Activated CD8-positive, alpha-beta memory T cell treated with anti-CD3 and anti-CD28 coated beads, Interleukin-2, amount 10 ng/mL, durations not matched to agents 7 days and 5 days (primary cell): ENCODE measurements at regions not wholly inside any gene's neighbourhood (a gene's known extent, or its start where the extent isn't known, plus 50 kb on each side); places are given as distances from the start of the nearest gene placed in this dataset.

ENCODE experiments used
- ATAC-seq: fragments of 150-1000 bp; cut with Tn5 transposase; one replicate; pipeline ENCODE4 v1.10.0; 2021; ENCODE audit warnings: moderate library complexity
- CTCF ChIA-PET: fragments of 350-600 bp; sonication (Branson Sonifier 250); formaldehyde crosslinking; loops from one replicate; lab custom pipeline; 2021; ENCODE audit warnings: antibody characterized with exemption; lab: Charles Lee
- DNase-seq: peaks from one replicate; pipeline ENCODE4 v3.0.0-alpha.2; 2020
- H3K27ac Mint-ChIP-seq: one replicate; pipeline ENCODE4 v1.8.0; 2021; ENCODE audit warnings: mild to moderate bottlenecking, mixed read lengths
- H3K27me3 Mint-ChIP-seq: one replicate; pipeline ENCODE4 v1.8.0; 2021; ENCODE audit warnings: mixed read lengths
- H3K36me3 Mint-ChIP-seq: one replicate; pipeline ENCODE4 v1.8.0; 2021; ENCODE audit warnings: mild to moderate bottlenecking, mixed read lengths
- H3K4me1 Mint-ChIP-seq: one replicate; pipeline ENCODE4 v1.8.0; 2021; ENCODE audit warnings: mixed read lengths
- H3K4me3 Mint-ChIP-seq: one replicate; pipeline ENCODE4 v1.8.0; 2021; ENCODE audit warnings: mild to moderate bottlenecking, moderate library complexity, mixed read lengths
- H3K9me3 Mint-ChIP-seq: one replicate; pipeline ENCODE4 v1.8.0; 2022; ENCODE audit warnings: low read depth, mixed read lengths

GRCh38 chr9:129354498-129354897 lies 176.4 kb upstream of the IER5L start:
- no peak overlapping the region for H3K27ac Mint-ChIP-seq
- no peaks in the 10 kb centered on the region for H3K4me1 Mint-ChIP-seq
- DNase-seq: no peak
- H3K36me3 Mint-ChIP-seq: no peaks in the 10 kb centered on the region
- peaks cover 9% of the 10 kb centered on the region for H3K27me3 Mint-ChIP-seq
- CTCF ChIA-PET: no interaction called here
- ATAC-seq: no peak
- no peak overlapping the region for H3K4me3 Mint-ChIP-seq
- no peaks in the 10 kb centered on the region for H3K9me3 Mint-ChIP-seq

DNA sequence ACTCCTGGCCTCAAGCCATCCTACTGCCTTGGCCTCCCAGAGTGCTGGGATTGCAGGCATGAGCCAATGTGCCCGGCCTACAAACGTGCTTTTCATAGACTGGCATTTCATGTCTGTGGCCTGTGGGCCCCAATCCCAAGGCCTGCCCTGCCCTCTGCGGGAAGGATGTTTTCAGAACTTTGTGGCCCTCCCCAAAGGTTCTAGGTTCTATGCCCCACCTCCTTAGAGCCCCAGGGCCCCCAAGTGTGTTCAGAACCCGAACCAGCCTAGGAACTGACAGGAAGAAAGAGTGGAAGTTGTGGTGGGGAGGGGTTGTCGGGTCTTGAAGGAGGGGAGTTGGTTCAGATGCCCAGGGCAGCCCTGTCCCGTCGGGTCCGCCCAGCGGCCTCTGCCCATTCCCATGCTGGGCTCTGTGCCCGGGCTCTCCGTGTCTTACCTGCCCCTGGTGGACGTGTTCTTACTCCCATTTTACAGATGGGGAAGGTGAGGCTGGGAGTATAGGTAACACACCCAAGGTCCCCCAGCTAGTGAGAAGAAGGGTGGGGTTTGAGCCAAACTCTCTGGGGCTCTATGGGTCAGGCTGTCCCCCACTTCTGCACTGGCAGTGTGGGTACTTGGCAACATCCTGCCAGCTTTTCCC lies 175.8 kb upstream of the IER5L start:
- Mint-ChIP-seq H3K9me3 (no peaks in the 10 kb centered on the region), H3K27me3 (peaks cover 9% of the 10 kb centered on the region), H3K36me3 (no peaks in the 10 kb centered on the region), H3K4me3 (no peak overlapping the region), H3K4me1 (no peaks in the 10 kb centered on the region), H3K27ac (no peak overlapping the region)
- no peak for DNase-seq
- ATAC-seq: no peak
- CTCF ChIA-PET: interaction anchor here (0.5 kb wide), 1 partner anchor 243 kb away, joined by 3 read pairs; the partner anchor contains the start of gene PTPA

GRCh38 chr9:129352146-129352865 lies 174.2 kb upstream of the IER5L start:
- no peak overlapping the region for H3K4me3 Mint-ChIP-seq
- ATAC-seq: no peak
- CTCF ChIA-PET: no interaction called here

GRCh38 chr9:129351642-129352145 lies 173.6 kb upstream of the IER5L start:
- ATAC-seq (no peak), DNase-seq (no peak)
- CTCF ChIA-PET: no interaction called here
- Mint-ChIP-seq H3K4me3 (no peak overlapping the region), H3K36me3 (no peaks in the 10 kb centered on the region), H3K9me3 (no peaks in the 10 kb centered on the region), H3K4me1 (peaks cover 3% of the 10 kb centered on the region), H3K27me3 (peaks cover 9% of the 10 kb centered on the region), H3K27ac (no peak overlapping the region)

More at GRCh38 chr9:129352146-129352865, 174.2 kb upstream of the IER5L start:
- no peaks in the 10 kb centered on the region for H3K36me3 Mint-ChIP-seq
- no peak overlapping the region for H3K27ac Mint-ChIP-seq
- H3K27me3 Mint-ChIP-seq: peaks cover 9% of the 10 kb centered on the region
- no peaks in the 10 kb centered on the region for H3K9me3 Mint-ChIP-seq
- H3K4me1 Mint-ChIP-seq: no peaks in the 10 kb centered on the region
- DNase-seq: no peak

DNA sequence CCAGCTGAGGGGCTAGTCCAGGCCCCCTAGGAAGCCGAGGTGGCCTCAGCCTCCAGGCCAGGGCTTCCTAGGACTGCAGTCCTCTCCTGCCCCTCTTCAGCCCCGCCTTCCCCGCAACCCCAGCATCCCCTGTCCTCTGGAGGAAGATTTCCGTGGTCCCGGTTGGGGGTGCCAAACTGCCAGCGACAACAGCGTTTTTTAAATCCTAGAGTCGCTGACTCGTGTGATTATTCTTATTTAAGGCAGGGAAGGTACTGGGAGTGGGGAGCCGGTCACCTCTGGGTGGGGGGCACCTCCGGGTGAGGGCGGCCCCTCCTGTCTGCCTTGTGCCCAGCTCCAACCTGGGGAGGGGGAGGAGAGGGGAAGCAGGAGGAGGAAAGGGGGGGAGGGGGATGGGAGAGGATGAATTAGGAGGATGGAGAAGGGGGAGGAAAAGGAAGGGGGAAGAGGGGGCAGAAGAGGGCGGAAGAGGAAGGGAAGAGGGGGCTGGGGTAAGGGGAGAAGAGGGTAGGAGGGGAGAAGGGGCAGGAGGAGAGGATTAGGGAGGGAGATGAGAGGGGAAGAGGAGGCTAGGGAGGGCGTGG lies 173.1 kb upstream of the IER5L start:
- H3K4me1 Mint-ChIP-seq: peaks cover 7% of the 10 kb centered on the region
- CTCF ChIA-PET: no interaction called here

DNA sequence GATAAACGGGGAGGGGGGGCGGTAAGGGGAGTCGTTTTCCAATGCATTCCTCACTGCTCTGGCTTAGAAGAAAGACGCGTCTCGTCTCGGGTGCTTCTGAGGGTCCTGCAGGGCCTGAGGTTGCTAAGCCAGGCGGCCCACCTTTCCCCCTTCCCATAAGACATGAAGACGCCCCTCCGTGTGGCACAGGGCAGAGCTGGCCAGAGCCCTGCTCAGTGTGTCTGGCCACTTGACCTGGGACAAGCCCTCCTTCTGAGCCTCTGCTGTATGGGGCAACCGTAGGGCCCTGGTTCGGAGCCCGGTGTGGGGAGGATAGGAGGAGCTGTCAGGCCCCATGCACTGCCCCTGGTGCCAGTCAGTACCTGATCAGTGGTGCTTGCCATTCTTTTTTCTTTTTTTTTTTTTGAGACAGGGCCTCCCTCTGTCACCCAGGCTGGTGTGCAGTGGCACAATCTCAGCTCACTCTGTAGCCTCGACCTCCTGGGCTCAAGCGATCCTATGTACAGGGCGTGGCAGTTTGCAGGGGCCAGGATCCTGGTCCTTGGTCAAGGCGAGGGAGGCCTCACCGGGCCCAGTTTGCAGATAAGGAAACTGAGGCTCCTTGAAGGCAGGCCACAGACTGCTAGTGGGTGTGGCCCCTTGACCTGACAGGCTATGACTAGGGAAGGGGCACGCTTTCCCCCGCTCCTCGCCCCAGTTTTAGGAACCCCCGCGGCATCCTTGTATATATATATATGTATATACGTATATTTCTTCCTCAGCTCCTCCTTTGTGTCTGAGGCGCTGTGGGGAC lies 172.3 kb upstream of the IER5L start:
- H3K4me3 Mint-ChIP-seq: no peak overlapping the region
- DNase-seq: no peak
- peaks cover 9% of the 10 kb centered on the region for H3K27me3 Mint-ChIP-seq
- ATAC-seq: no peak
- no peaks in the 10 kb centered on the region for H3K9me3 Mint-ChIP-seq
- no peaks in the 10 kb centered on the region for H3K36me3 Mint-ChIP-seq
- peaks cover 11% of the 10 kb centered on the region for H3K4me1 Mint-ChIP-seq
- no peak overlapping the region for H3K27ac Mint-ChIP-seq
- CTCF ChIA-PET: interaction anchor here (0.5 kb wide), 1 partner anchor 273 kb away, joined by 3 read pairs; no protein-coding TSS in a partner anchor

More for the DNA sequence above, 173.1 kb upstream of the IER5L start:
- Mint-ChIP-seq H3K9me3 (no peaks in the 10 kb centered on the region), H3K27me3 (peaks cover 9% of the 10 kb centered on the region), H3K27ac (no peak overlapping the region), H3K4me3 (no peak overlapping the region), H3K36me3 (no peaks in the 10 kb centered on the region)
- ATAC-seq: no peak
- no peak for DNase-seq

DNA sequence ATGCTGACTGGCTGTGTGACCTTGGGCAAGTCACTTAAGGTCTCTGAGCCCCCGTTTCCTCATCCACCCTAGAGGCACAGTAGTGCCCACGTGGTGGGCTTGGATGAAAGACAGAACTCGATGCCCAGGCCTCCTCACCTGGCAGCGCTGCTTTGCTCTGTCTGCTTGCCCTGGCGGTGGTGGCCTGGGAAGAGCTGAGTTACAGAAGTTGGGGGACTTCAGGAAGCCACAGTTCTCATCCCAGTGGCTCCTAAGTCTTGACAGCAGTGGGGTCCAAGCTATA lies 171.5 kb upstream of the IER5L start:
- no peaks in the 10 kb centered on the region for H3K36me3 Mint-ChIP-seq
- CTCF ChIA-PET: interaction anchor here (0.5 kb wide), 1 partner anchor 274 kb away, joined by 3 read pairs; no protein-coding TSS in a partner anchor
- no peaks in the 10 kb centered on the region for H3K9me3 Mint-ChIP-seq
- no peak overlapping the region for H3K27ac Mint-ChIP-seq
- no peak for DNase-seq
- ATAC-seq: no peak
- H3K4me3 Mint-ChIP-seq: no peak overlapping the region
- peaks cover 11% of the 10 kb centered on the region for H3K4me1 Mint-ChIP-seq
- peaks cover 9% of the 10 kb centered on the region for H3K27me3 Mint-ChIP-seq

DNA sequence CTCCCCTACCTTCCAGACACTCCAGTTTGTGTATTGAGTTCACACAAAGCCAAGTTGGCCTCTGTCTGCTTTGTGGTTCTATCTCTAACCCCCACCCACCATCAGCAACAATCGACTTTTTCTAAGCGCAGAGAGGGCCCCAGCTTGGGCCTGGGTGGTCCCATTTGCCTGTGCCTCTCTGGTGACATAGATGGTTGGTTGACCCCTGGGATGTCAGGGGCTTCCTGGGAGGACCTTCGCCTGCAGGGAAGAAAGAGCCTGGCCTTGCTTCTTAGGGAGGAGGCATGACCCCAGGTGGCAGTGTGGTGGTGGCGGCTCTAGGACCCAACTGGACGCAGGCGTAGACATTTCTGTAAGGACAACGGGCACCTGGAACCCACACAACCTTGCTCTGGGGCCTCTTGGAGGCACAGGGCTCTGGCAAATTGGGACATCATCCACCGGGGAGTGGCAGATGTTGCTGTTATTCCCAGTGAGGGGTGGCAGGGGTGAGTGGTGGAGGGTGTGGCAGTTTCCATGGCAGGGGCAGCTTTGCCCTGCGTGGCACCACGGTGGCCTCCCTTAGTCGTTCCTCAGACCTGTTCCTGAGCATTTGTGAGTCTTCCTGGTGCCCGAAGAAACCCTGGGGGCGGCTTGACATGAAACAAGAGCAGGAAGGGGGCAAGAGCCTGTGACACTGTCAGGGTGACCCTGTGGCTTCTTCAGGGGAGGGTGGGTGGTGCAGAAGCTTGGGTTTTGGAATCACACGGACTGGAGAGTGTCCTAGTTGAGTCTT lies 171.0 kb upstream of the IER5L start:
- no peak for ATAC-seq
- Mint-ChIP-seq H3K9me3 (no peaks in the 10 kb centered on the region), H3K4me3 (no peak overlapping the region), H3K27ac (no peak overlapping the region), H3K27me3 (peaks cover 9% of the 10 kb centered on the region), H3K4me1 (peaks cover 11% of the 10 kb centered on the region), H3K36me3 (no peaks in the 10 kb centered on the region)
- CTCF ChIA-PET: no interaction called here
- no peak for DNase-seq

DNA sequence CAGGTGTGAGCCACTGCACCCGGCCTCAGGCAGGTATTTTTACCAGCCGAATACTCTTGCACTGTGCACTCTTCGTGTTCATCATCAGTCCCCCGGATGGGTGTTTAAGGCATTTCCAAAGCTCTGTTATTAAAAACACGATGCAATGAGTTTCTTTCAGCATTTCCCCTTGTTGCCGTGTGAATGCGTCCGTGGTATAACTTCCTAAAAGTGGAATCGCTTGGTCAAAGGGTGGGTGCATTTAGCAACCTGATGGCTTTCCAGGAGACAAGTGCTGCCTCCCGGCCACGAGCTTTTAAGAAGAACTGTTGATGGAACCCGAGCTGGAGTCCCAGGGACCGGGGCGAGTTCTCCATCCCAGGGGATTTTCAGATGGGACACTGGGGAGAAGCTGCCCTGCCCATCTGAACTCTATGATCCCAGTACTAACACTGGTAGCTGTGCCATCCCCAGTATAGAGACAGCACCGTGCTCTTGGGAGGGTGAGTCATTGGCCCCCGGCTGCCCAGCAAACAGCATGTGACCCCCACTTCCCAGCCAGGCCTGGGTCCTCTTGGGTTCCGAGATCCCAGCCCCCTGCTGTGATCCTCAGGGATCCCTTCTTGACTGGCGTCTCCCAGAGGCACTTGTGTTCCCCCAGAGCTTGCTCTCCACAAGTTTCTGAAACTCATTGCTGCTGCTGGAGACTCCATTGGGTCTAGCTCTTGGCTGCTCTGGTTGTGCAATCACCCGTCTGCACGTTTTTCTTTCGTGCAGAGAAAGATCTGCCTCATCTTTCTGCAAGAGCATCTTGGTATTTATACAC lies 169.5 kb upstream of the IER5L start:
- Mint-ChIP-seq H3K27ac (no peak overlapping the region), H3K4me3 (no peak overlapping the region), H3K9me3 (no peaks in the 10 kb centered on the region), H3K4me1 (peaks cover 11% of the 10 kb centered on the region), H3K36me3 (no peaks in the 10 kb centered on the region), H3K27me3 (peaks cover 3% of the 10 kb centered on the region)
- ATAC-seq: no peak
- no peak for DNase-seq
- CTCF ChIA-PET: interaction anchor here (0.6 to 1.2 kb wide), 5 partner anchors 20 to 207 kb away, joined by 3 to 4 read pairs (median 3); no protein-coding TSS in a partner anchor

- no peak for DNase-seq
- Mint-ChIP-seq H3K27me3 (no peaks in the 10 kb centered on the region), H3K36me3 (no peaks in the 10 kb centered on the region), H3K27ac (no peak overlapping the region), H3K9me3 (no peaks in the 10 kb centered on the region), H3K4me3 (no peak overlapping the region), H3K4me1 (peaks cover 11% of the 10 kb centered on the region)
- CTCF ChIA-PET: interaction anchor here (1.2 to 1.4 kb wide), 3 partner anchors 23 to 214 kb away, joined by 3 to 5 read pairs (median 3); no protein-coding TSS in a partner anchor
- ATAC-seq: no peak
Measured at GRCh38 chr9:129346046-129346445, 168.0 kb upstream of the IER5L start.

GRCh38 chr9:129344641-129345495 lies 166.8 kb upstream of the IER5L start:
- Mint-ChIP-seq H3K36me3 (no peaks in the 10 kb centered on the region), H3K4me1 (peaks cover 11% of the 10 kb centered on the region), H3K27me3 (no peaks in the 10 kb centered on the region), H3K27ac (no peak overlapping the region), H3K9me3 (no peaks in the 10 kb centered on the region), H3K4me3 (no peak overlapping the region)
- DNase-seq: no peak
- CTCF ChIA-PET: interaction anchor here (1.2 kb wide), 2 partner anchors 21 to 213 kb away, joined by 3 read pairs; no protein-coding TSS in a partner anchor
- ATAC-seq: no peak
